ENCODE measurements at regions not wholly inside any gene's neighbourhood (a gene's known extent, or its start where the extent isn't known, plus 50 kb on each side); places are given as distances from the start of the nearest gene placed in this dataset.

DNA sequence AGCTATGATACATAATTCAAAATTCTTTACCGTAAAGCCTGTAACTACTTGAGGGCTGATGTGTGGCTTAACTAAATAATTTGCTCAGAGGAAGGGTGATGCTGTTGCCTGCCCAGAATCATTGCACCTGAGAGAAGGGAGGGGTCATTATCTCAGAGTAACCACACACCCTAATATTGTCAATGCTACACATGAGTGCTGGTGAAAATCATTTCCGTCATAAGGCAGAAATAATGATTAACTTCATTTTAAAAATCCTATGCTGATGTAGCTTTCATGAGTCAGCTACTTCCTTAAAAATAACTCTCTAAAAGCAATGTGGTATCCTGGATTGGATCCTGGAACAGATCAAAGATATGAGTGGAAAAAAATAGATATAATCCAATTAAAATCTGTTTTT lies 146.4 kb upstream of the FAM83B start:
- no peaks in the 10 kb centered on the region for H3K9me3 ChIP-seq (ENCODE audit: control insufficient read depth, low read depth, low read length)
- H3T11ph ChIP-seq (ENCODE audit: low read length), result no peak overlapping the region
- no peak overlapping the region for H2AFZ ChIP-seq (ENCODE audit: low read length)
- no peak overlapping the region for H4K91ac ChIP-seq (ENCODE audit: insufficient read length, low read depth, low read length)
- no peak overlapping the region for H2BK12ac ChIP-seq (ENCODE audit: insufficient read length, low read depth, low read length)
- H3K56ac ChIP-seq (ENCODE audit: insufficient read length, low read depth, low read length), result no peak overlapping the region
- no peak overlapping the region for H3K14ac ChIP-seq (ENCODE audit: insufficient read depth, low read length)
- H3K4me1 ChIP-seq (ENCODE audit: insufficient read depth, low read length), result no peaks in the 10 kb centered on the region
- H3K4me3 Mint-ChIP-seq, result no peak overlapping the region
- H2BK20ac ChIP-seq (ENCODE audit: low read depth, low read length, poor library complexity, severe bottlenecking), result no peak overlapping the region
- H3K4ac ChIP-seq (ENCODE audit: low read depth, low read length), result no peak overlapping the region
- no peak overlapping the region for H3K27ac Mint-ChIP-seq
- H3K4me1 Mint-ChIP-seq, result peaks cover 7 to 8% of the 10 kb centered on the region in 2 experiments
- H3K27ac ChIP-seq (ENCODE audit: insufficient read length, low read depth, low read length), result no peak overlapping the region
- no peak overlapping the region for H3K4me2 ChIP-seq (ENCODE audit: insufficient read depth, insufficient read length, low read length)
- no peak overlapping the region for H4K5ac ChIP-seq (ENCODE audit: insufficient read length, low read depth, low read length)
- no peak for DNase-seq
- H3K23me2 ChIP-seq (ENCODE audit: insufficient read length, low read depth, low read length, poor library complexity, severe bottlenecking), result no peaks in the 10 kb centered on the region
- no peak overlapping the region for H2AK5ac ChIP-seq (ENCODE audit: insufficient read length, low read length)
- no peak overlapping the region for H3K23ac ChIP-seq (ENCODE audit: insufficient read length, low read depth, low read length)
- H3K27me3 Mint-ChIP-seq (ENCODE audit: low read depth), result peaks cover 17% of the 10 kb centered on the region
- H3K36me3 Mint-ChIP-seq (ENCODE audit: insufficient read depth in 1 of 3, low read depth in 3 of 3), result peaks cover 0 to 1% (median 0%) of the 10 kb centered on the region in 3 experiments; a peak in 1 of 7 replicates
- no peaks in the 10 kb centered on the region for H4K20me1 ChIP-seq (ENCODE audit: control insufficient read depth, insufficient read depth, insufficient read length)
- H3K18ac ChIP-seq (ENCODE audit: insufficient read length, low read depth, low read length), result no peak overlapping the region
- H3K79me2 ChIP-seq (ENCODE audit: insufficient read depth, low read length), result no peaks in the 10 kb centered on the region
- no peak overlapping the region for H2BK15ac ChIP-seq (ENCODE audit: low read depth, low read length)
- H3K9me3 Mint-ChIP-seq, result no peaks in the 10 kb centered on the region
- H3K27me3 ChIP-seq (ENCODE audit: insufficient read depth, low read length), result no peaks in the 10 kb centered on the region
- H4K8ac ChIP-seq (replicated peaks; ENCODE audit: insufficient read length, low read depth, low read length), result no peak overlapping the region
- no CpG with 5 or more reads among the region's 2 CpGs for WGBS (ENCODE audit: extremely low coverage, insufficient read length, low lambda C conversion rate)
- no peak overlapping the region for H3K9ac ChIP-seq (ENCODE audit: extremely low read depth, insufficient read length, low read length)
- H2BK5ac ChIP-seq (ENCODE audit: insufficient read length, low read length), result no peak overlapping the region
- TF ChIP-seq, protein P1, sequence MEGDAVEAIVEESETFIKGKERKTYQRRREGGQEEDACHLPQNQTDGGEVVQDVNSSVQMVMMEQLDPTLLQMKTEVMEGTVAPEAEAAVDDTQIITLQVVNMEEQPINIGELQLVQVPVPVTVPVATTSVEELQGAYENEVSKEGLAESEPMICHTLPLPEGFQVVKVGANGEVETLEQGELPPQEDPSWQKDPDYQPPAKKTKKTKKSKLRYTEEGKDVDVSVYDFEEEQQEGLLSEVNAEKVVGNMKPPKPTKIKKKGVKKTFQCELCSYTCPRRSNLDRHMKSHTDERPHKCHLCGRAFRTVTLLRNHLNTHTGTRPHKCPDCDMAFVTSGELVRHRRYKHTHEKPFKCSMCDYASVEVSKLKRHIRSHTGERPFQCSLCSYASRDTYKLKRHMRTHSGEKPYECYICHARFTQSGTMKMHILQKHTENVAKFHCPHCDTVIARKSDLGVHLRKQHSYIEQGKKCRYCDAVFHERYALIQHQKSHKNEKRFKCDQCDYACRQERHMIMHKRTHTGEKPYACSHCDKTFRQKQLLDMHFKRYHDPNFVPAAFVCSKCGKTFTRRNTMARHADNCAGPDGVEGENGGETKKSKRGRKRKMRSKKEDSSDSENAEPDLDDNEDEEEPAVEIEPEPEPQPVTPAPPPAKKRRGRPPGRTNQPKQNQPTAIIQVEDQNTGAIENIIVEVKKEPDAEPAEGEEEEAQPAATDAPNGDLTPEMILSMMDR (conservative IDR thresholded peaks at IDR 0.05), result no peak
- no peak overlapping the region for H2BK120ac ChIP-seq (ENCODE audit: low read depth, low read length, poor library complexity, severe bottlenecking)
- no peaks in the 10 kb centered on the region for H3K79me1 ChIP-seq (ENCODE audit: insufficient read depth, low read depth, low read length, poor library complexity, severe bottlenecking)

Measured in H9 (cell line).